A549 (cell line): ENCODE measurements at regions not wholly inside any gene's neighbourhood (a gene's known extent, or its start where the extent isn't known, plus 50 kb on each side); places are given as distances from the start of the nearest gene placed in this dataset.

ENCODE experiments used
- ATAC-seq, 2 experiments: fragments of 200-7000 bp in 1 of 2; fragments of >200 bp in 1 of 2; cut with Nextera tagmentation in 1 of 2; cut with Tn5 transposase in 1 of 2; 3 replicates each; pipeline versions ENCODE4 v1.8.0 to v1.9.1; 2018 to 2020; ENCODE audit warnings: mild to moderate bottlenecking in 1 of 2, moderate library complexity in 1 of 2
- CTCF ChIA-PET: fragments of 300-600 bp; sonication (Branson Sonifier 250); formaldehyde crosslinking; extraction: SDS; loops from one replicate; lab custom pipeline; 2021; ENCODE audit warnings: antibody characterized with exemption, inconsistent platforms; lab: Yijun Ruan, JAX
- POLR2A ChIA-PET: fragments of 350-600 bp; formaldehyde crosslinking; extraction: SDS; loops from one replicate; lab custom pipeline; 2021; ENCODE audit warnings: antibody characterized with exemption, inconsistent platforms; lab: Yijun Ruan, JAX
- DNase-seq, 2 experiments: peaks; one replicate each; pipeline versions ENCODE4 v3.0.0 to v3.0.0-alpha.2; 2011 to 2016; ENCODE audit warnings: low read depth in 1 of 2, low spot score in 1 of 2
- FAIRE-seq: peaks from 2 replicates; lab custom pipeline; 2011; peaks lifted over from hg19 to GRCh38; lab: Jason Lieb, UNC
- H3K27ac ChIP-seq, 2 experiments: fragments of >200 bp; sonication (Bioruptor Twin); formaldehyde crosslinking; 3 replicates each; pipeline ENCODE4 v1.5.1; 2016 to 2017
- H3K4me1 ChIP-seq: fragments of >200 bp; sonication (Bioruptor Twin); formaldehyde crosslinking; 3 replicates; pipeline ENCODE4 v1.6.1; 2016
- H3K4me2 ChIP-seq: fragments of >200 bp; sonication (Bioruptor Twin); formaldehyde crosslinking; 3 replicates; pipeline ENCODE4 v1.6.1; 2016
- H3K4me3 ChIP-seq: fragments of >200 bp; sonication (Bioruptor Twin); formaldehyde crosslinking; 3 replicates; pipeline ENCODE4 v1.5.1; 2016
- H3K9me3 ChIP-seq: fragments of >200 bp; sonication (Bioruptor Twin); formaldehyde crosslinking; 3 replicates; pipeline ENCODE4 v1.6.1; 2016
- BCL3 ChIP-seq: fragments of >200 bp; sonication (Bioruptor Twin); formaldehyde crosslinking; IDR thresholded peaks from 3 replicates; pipeline ENCODE4 v1.6.1; 2016
- CEBPB ChIP-seq, 2 experiments: fragments of >200 bp in 1 of 2; sonication (Bioruptor Twin) in 1 of 2; formaldehyde crosslinking in 1 of 2; IDR thresholded peaks; 2 replicates each; pipeline ENCODE4 v1.6.1; 2012 to 2016
- CTCF ChIP-seq: fragments of >200 bp; sonication (Bioruptor Twin); formaldehyde crosslinking; IDR thresholded peaks from 3 replicates; pipeline ENCODE4 v1.5.1; 2016
- ESRRA ChIP-seq: fragments of 150-350 bp; IDR thresholded peaks from 2 replicates; pipeline ENCODE4 v1.6.1; 2014; ENCODE audit warnings: mild to moderate bottlenecking, low read length, borderline replicate concordance
- FOXS1 ChIP-seq: fragments of 250-450 bp; sonication (Bioruptor Pico); IDR thresholded peaks from 2 replicates; pipeline ENCODE4 v1.5.0; 2020; ENCODE audit warnings: mild to moderate bottlenecking, moderate library complexity
- GATA3 ChIP-seq: IDR thresholded peaks from 2 replicates; pipeline ENCODE4 v1.6.1; 2012; ENCODE audit warnings: borderline replicate concordance
- HOXB13 ChIP-seq: fragments of 250-450 bp; sonication (Bioruptor Pico); IDR thresholded peaks from 2 replicates; pipeline ENCODE4 v1.5.0; 2020; ENCODE audit warnings: low read depth, mild to moderate bottlenecking, moderate library complexity
- JUNB ChIP-seq: fragments of >200 bp; sonication (Bioruptor Twin); formaldehyde crosslinking; IDR thresholded peaks from 2 replicates; pipeline ENCODE4 v1.6.1; 2016
- KDM5A ChIP-seq: fragments of 200-600 bp; sonication (generic); IDR thresholded peaks from 2 replicates; pipeline ENCODE4 v1.6.1; 2016; ENCODE audit warnings: antibody characterized with exemption, mild to moderate bottlenecking
- MAZ ChIP-seq: fragments of 150-350 bp; IDR thresholded peaks from 2 replicates; pipeline ENCODE4 v1.6.1; 2014; ENCODE audit warnings: antibody characterized with exemption, low read depth, low read length, borderline replicate concordance
- NPAS2 ChIP-seq: fragments of 250-450 bp; sonication (Bioruptor Pico); IDR thresholded peaks from 2 replicates; pipeline ENCODE4 v1.8.0; 2022; ENCODE audit warnings: mild to moderate bottlenecking, moderate library complexity, borderline replicate concordance
- NR3C1 ChIP-seq: fragments of >200 bp; sonication (Bioruptor Twin); formaldehyde crosslinking; IDR thresholded peaks from 3 replicates; pipeline ENCODE4 v1.6.1; 2017
- PBX3 ChIP-seq: IDR thresholded peaks from 2 replicates; pipeline ENCODE4 v1.6.1; 2012
- POLR2A ChIP-seq: IDR thresholded peaks from 2 replicates; pipeline ENCODE4 v1.6.1; 2012; ENCODE audit warnings: mild to moderate bottlenecking, low read length
- RARB ChIP-seq: fragments of 250-450 bp; sonication (Bioruptor Pico); IDR thresholded peaks from 2 replicates; pipeline ENCODE4 v1.8.0; 2021; ENCODE audit warnings: mild to moderate bottlenecking, moderate library complexity
- TFCP2L1 ChIP-seq: fragments of 250-450 bp; sonication (Bioruptor Pico); IDR thresholded peaks from 2 replicates; pipeline ENCODE4 v1.5.0; 2021; ENCODE audit warnings: mild to moderate bottlenecking
- ZNF302 ChIP-seq: fragments of 250-450 bp; sonication (Bioruptor Pico); IDR thresholded peaks from 2 replicates; pipeline ENCODE4 v1.9.0; 2021; ENCODE audit warnings: inconsistent platforms, mild to moderate bottlenecking, moderate library complexity
- ZSCAN20 ChIP-seq: fragments of 250-450 bp; sonication (Bioruptor Pico); IDR thresholded peaks from 2 replicates; pipeline ENCODE4 v1.8.0; 2022; ENCODE audit warnings: mild to moderate bottlenecking, moderate library complexity
- WGBS: methylation state at CpG from one replicate; pipeline ENCODE4 v1.1.6; 2017; ENCODE audit errors: missing lambda C conversion rate; 5-methylcytosine and 5-hydroxymethylcytosine counted together
- TF ChIP-seq, protein P1 (sequence below): IDR thresholded peaks from 2 replicates; pipeline ENCODE4 v1.6.1; 2012; ENCODE audit warnings: low read depth, borderline replicate concordance
- TF ChIP-seq, protein P2 (sequence below): fragments of 150-350 bp; IDR thresholded peaks from 2 replicates; pipeline ENCODE4 v1.6.1; 2014; ENCODE audit warnings: low read depth, mild to moderate bottlenecking, low read length
- TF ChIP-seq, protein P3 (sequence below): fragments of 200-600 bp; sonication (generic); IDR thresholded peaks from 2 replicates; pipeline ENCODE4 v1.6.1; 2016; ENCODE audit warnings: antibody characterized with exemption, mild to moderate bottlenecking, moderate library complexity
- TF ChIP-seq, protein P4 (sequence below): fragments of 250-450 bp; sonication (Bioruptor Pico); IDR thresholded peaks from 2 replicates; pipeline ENCODE4 v1.5.0; 2020; ENCODE audit warnings: low read depth, mild to moderate bottlenecking, moderate library complexity

GRCh38 chr1:58317086-58317485 is 229.4 kb downstream of the OMA1 start:
- 5% methylated on average over 2 of the region's 2 CpGs for WGBS
- H3K4me3 ChIP-seq: no peak overlapping the region
- no peaks in the 10 kb centered on the region for H3K9me3 ChIP-seq
- H3K4me1 ChIP-seq: no peaks in the 10 kb centered on the region
- FAIRE-seq (no peak), DNase-seq (no peak), ATAC-seq (no peak)
- no peak for TF ChIP-seq ESRRA
- TF ChIP-seq NR3C1: no peak
- TF ChIP-seq MAZ: no peak
- TF ChIP-seq KDM5A: no peak
- no peak for TF ChIP-seq ZSCAN20
- ChIA-PET POLR2A (no interaction called here), CTCF (no interaction called here)
- H3K4me2 ChIP-seq: no peak overlapping the region
- H3K27ac ChIP-seq: no peak overlapping the region

GRCh38 chr1:58316141-58316540 is 230.4 kb downstream of the OMA1 start:
- FAIRE-seq: no peak

More at GRCh38 chr1:58316141-58316540, 230.4 kb downstream of the OMA1 start:
- Histone ChIP-seq H3K4me3 (no peak overlapping the region), H3K27ac (no peak overlapping the region), H3K9me3 (no peaks in the 10 kb centered on the region), H3K4me1 (no peaks in the 10 kb centered on the region), H3K4me2 (no peak overlapping the region)
- ATAC-seq (no peak), DNase-seq (no peak)
- TF ChIP-seq GATA3 (no peak), MAZ (no peak), CEBPB (IDR thresholded peaks at IDR 0.05) (no peak), ZNF302 (no peak), RARB (CRISPR knock-in tag) (no peak), CTCF (no peak), PBX3 (no peak), POLR2A (no peak), TFCP2L1 (CRISPR knock-in tag) (no peak), BCL3 (no peak), JUNB (no peak), HOXB13 (no peak), NPAS2 (CRISPR knock-in tag) (no peak), FOXS1 (no peak)
- TF ChIP-seq, protein P1, sequence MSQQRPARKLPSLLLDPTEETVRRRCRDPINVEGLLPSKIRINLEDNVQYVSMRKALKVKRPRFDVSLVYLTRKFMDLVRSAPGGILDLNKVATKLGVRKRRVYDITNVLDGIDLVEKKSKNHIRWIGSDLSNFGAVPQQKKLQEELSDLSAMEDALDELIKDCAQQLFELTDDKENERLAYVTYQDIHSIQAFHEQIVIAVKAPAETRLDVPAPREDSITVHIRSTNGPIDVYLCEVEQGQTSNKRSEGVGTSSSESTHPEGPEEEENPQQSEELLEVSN: no peak
- TF ChIP-seq, protein P2, sequence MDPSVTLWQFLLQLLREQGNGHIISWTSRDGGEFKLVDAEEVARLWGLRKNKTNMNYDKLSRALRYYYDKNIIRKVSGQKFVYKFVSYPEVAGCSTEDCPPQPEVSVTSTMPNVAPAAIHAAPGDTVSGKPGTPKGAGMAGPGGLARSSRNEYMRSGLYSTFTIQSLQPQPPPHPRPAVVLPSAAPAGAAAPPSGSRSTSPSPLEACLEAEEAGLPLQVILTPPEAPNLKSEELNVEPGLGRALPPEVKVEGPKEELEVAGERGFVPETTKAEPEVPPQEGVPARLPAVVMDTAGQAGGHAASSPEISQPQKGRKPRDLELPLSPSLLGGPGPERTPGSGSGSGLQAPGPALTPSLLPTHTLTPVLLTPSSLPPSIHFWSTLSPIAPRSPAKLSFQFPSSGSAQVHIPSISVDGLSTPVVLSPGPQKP: no peak
- TF ChIP-seq, protein P3, sequence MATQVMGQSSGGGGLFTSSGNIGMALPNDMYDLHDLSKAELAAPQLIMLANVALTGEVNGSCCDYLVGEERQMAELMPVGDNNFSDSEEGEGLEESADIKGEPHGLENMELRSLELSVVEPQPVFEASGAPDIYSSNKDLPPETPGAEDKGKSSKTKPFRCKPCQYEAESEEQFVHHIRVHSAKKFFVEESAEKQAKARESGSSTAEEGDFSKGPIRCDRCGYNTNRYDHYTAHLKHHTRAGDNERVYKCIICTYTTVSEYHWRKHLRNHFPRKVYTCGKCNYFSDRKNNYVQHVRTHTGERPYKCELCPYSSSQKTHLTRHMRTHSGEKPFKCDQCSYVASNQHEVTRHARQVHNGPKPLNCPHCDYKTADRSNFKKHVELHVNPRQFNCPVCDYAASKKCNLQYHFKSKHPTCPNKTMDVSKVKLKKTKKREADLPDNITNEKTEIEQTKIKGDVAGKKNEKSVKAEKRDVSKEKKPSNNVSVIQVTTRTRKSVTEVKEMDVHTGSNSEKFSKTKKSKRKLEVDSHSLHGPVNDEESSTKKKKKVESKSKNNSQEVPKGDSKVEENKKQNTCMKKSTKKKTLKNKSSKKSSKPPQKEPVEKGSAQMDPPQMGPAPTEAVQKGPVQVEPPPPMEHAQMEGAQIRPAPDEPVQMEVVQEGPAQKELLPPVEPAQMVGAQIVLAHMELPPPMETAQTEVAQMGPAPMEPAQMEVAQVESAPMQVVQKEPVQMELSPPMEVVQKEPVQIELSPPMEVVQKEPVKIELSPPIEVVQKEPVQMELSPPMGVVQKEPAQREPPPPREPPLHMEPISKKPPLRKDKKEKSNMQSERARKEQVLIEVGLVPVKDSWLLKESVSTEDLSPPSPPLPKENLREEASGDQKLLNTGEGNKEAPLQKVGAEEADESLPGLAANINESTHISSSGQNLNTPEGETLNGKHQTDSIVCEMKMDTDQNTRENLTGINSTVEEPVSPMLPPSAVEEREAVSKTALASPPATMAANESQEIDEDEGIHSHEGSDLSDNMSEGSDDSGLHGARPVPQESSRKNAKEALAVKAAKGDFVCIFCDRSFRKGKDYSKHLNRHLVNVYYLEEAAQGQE: no peak
- TF ChIP-seq, protein P4, sequence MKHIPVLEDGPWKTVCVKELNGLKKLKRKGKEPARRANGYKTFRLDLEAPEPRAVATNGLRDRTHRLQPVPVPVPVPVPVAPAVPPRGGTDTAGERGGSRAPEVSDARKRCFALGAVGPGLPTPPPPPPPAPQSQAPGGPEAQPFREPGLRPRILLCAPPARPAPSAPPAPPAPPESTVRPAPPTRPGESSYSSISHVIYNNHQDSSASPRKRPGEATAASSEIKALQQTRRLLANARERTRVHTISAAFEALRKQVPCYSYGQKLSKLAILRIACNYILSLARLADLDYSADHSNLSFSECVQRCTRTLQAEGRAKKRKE (CRISPR knock-in tag): no peak
- ChIA-PET CTCF (no interaction called here), POLR2A (no interaction called here)
